COLO829 (cell line): ENCODE measurements at regions not wholly inside any gene's neighbourhood (a gene's known extent, or its start where the extent isn't known, plus 50 kb on each side); places are given as distances from the start of the nearest gene placed in this dataset.
"Not testable (repeated sequence)": the region's sequence is repeated elsewhere in the genome, so short reads cannot be mapped to it uniquely, and the experiment has no call there.

Source experiments
- DNase-seq: peaks from one replicate; pipeline ENCODE4 v3.0.0; 2012; ENCODE audit warnings: low spot score

DNA sequence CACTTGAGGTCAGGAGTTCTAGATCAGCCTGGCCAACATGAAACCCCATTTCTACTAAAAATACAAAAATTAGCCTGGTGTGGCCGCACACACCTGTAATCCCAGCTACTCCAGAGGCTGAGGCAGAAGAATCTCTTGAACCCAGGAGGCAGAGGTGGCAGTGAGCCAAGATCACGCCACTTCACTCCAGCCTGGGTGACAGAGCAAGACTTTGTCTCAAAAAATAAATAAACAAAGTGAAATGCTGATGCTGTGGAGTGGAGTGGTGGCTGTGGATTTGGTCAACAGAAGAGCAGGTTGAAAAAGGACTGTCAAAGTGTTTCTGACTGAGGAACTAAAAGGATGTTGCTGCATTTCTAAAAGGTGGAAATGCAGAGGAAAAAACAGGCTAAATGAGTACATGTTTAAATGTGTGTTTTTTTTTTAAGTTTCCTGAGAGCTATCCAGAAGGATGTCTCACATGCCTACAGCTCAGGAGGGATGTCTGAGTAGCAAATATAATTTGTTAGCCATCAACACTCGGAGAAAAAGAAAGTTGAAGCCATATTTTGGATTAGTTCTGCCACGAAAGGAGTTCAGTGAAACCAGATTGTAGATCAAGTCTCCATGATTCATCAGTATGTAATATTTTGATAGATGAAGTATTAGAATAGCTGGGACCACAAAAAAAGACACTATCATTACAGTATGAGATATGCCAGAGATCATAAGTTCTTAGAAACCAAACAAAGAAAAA lies 621.1 kb upstream of the ADGRB3 start:
- DNase-seq: no peak

DNA sequence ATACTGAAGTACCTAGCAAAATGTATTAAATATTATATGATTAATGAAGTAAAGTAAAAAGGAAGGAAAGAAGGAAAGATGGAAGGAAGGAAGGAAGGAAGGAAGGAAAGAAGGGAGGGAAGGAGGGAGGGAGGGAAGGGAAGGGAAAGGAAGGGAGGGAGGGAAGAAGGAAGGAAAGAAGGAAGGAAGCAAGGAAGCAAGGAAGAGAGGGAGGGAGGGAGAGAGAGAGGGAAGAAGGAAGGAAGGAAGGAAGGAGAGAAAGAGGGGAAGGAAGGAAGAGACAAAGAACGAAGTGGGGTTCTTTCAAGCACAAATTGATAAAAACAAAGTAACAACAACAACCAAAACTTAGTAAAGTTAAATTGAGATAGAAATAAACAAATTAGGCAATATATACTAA lies 622.3 kb upstream of the ADGRB3 start:
- no peak for DNase-seq

DNA sequence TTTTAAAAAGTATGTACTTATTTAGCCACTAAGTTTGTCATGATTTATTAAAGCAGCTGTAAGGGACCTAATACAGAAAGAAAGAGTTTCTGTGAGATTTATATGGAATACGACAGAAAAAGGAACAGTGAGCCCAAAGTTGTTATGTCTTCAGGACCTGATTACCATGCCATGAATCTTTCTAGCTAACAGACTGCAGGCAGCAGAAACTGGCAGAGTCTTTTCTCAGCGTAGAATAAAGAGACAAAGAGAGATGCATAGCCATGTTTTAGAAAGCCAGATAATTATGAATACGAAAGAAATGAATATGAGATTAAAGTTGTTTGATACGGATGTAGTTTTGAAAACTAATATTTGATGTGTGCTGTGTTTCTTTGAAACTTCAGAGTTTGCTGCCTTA lies 624.1 kb upstream of the ADGRB3 start:
- DNase-seq: no peak

DNA sequence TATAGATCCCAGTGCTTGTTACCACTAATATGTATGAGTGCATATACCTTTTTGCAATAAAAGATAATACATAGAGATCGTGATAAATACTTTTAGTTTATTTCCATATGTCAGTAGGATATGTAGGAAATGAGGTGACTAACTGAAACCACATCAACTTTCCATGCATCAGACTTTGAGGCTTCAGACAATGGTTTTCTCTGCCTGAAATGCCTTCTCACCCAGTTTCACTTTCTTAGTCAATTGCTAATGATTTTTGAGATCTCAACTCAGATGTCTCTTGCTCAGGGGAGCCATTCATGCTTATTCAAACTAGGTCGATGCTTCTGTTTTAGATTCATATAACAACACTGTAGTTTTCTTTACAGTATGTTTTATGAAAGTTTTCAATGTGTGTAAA lies 626.6 kb upstream of the ADGRB3 start:
- no peak for DNase-seq

DNA sequence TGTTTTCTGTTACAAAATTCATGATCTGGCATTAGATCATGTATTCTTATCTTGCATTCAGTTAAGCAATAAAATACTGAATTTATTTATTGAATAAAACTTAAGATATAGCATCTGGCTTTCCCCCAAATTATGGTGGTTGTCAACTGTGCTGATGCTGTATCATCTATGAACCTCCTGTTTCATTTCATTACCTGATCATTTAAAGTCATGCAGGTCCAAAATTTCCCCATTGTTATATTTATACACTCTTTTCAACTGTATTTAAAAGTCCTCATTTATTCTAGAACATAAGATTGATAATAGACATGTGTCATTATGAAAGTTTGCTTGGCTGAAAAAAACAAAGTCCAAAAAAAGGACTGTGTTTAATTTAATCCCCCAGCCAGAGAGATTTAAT lies 627.4 kb upstream of the ADGRB3 start:
- no peak for DNase-seq

DNA sequence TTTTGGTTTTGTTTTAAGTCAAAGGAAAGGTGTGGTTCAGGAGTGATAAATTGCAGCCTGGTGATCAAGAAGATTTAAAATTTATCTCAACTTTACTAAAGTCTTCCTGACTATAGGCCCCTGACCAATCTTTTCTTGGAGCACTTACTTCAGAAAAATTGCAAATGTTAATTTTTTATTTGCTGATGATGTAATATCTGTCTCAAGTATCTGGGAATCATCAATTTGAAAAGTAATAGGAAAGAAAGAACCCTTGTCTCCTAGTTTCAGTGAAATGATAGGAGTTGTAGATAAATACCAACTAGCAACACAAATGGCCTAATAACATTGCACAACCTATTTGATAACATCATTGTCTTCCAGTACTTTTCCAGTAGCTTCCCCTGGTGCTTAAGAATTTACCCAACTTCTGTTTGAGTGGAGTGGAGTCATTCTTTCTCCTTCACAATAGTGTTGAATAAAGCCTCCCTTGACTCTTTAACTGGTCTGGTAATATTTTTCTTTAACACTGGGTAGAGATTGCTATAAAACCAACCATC lies 648.3 kb upstream of the ADGRB3 start:
- no peak for DNase-seq

DNA sequence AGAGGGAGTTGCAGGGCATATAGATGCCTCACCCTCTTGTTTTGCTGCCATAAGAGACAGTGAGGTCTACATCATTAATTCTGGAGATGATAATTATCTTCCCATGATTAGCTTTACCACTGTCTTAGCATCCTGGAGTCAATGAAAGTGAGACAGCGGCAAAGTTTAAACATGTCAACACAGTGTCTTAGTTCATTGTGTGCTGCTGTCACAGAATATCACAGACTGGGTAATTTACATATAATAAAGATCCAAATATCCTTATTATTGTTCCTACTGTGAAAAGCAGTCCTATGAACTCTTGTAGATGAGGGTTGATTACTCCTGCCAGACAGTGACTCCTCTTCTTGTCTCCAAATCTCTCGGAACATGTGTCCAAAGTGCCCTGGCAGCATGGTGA lies 658.6 kb upstream of the ADGRB3 start:
- DNase-seq: no peak

DNA sequence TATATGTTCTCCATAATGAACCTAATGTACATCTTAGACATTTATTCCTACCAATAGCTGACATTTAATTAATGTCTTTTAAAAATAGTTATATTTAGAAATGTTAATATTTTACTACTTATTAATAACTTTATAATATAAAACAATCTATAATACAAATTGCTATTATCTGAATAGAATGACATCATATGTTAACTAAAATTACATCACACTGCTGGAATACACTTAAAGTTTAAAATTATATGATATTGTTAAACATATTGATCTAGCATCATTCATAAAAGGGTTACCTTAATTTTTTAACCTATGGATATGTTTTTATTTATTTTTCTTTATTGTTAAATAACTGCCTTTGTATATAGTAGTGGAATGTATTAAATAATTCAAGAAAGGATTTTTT lies 660.2 kb upstream of the ADGRB3 start:
- DNase-seq: no peak

DNA sequence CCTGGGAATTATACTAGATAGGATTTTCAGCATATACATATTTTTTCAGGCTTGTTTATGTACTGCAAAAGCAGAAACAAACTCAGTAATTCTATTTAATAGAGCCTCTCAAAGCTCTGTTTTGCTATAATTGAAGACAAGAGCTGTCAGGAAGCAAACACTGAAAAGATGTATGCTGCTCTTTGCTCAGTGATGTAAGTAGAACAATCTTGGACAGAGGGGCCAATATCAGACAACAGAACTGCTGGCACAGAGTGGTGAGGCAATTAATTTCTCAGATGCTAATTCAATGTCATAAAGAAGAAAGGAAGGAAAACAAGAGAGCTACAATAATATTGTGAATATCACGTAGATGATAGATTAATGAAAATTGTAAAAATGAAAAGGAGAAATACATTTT lies 663.3 kb upstream of the ADGRB3 start:
- no peak for DNase-seq

DNA sequence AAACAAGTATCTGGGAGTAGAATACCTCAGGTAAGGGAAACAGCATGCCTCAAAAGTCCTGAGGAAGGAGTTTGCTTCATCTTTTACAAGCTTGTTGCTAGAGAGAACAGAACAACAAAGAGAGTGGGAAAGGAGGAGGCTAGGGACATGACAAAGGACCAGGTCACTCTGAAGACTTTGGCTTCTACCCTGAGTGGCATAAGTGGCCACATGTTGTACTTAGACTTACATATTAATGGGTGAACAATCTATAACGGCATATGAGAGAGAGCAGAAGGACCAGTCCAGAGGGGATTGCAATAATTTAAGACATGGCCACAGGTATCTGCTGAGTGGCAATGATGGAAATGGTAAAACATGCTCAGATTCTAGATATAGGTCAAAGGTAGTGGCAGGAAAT lies 668.3 kb upstream of the ADGRB3 start:
- no peak for DNase-seq

DNA sequence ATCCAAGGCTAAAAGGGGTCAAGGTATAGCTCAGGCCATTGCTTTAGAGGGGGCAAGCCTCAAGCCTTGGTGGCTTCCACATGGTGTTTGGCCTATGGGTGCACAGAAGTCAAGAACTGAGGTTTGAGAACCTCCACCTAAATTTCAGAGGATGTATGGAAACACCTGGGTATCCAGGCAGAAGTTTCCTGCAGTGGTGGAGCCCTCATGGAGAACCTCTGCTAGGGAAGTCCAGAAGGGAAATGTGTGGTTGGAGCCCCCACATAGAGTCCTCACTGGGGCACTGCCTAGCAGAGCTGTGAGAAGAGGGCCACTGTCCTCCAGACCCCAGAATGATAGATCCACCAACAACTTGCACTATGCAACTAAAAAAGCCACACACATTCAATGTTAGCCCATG lies 678.7 kb upstream of the ADGRB3 start:
- DNase-seq: no peak

DNA sequence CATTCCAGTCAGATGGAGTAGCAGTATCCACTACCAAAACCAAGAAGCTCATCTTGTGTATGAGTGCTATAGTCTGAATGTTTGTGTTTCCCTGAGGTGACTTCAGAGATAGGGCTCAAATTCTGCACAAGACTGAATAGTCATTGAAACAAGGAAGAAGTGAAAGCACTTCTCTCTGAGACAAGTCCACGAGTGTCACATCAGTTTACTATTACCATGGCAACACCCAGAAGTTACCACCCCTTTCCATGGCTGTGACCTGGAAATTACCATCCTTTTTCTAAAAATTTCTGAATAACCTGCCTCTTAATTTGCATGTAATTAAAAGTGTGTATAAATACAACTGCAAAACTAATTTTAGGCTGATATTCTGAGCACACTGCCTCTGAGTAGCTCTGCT lies 682.1 kb upstream of the ADGRB3 start:
- DNase-seq: no peak

DNA sequence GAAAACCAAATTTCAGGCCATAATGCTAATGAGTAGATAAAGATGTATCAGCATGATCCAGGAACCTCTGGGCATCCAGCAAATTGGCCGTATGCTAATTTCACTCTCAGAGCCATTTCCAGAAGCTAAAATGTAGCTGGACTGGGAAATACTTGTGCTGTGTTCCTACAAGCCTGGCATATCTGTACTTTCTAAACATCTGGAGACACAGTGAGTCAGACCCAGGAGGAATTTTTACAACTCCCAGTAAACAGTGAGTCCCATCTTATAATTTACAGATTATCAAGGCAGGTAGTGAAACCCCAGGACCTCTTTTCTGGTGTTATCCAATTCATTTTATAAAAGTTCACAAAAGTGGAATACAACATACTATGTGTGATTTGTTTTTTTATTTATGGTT lies 683.0 kb upstream of the ADGRB3 start:
- no peak for DNase-seq

DNA sequence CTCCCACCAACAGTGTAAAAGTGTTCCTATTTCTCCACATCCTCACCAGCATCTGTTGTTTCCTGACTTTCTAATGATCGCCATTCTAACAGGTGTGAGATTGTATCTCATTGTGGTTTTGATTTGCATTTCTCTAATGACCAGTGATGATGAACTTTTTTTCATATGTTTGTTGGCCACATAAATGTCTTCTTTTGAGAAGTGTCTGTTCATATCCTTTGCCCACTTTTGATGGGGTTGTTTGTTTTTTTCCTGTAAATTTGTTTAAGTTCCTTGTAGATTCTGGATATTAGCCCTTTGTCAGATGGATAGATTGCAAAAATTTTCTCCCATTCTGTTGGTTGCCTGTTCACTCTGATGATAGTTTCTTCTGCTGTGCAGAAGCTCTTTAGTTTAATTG lies 687.3 kb upstream of the ADGRB3 start:
- DNase-seq: not testable (repeated sequence)

DNA sequence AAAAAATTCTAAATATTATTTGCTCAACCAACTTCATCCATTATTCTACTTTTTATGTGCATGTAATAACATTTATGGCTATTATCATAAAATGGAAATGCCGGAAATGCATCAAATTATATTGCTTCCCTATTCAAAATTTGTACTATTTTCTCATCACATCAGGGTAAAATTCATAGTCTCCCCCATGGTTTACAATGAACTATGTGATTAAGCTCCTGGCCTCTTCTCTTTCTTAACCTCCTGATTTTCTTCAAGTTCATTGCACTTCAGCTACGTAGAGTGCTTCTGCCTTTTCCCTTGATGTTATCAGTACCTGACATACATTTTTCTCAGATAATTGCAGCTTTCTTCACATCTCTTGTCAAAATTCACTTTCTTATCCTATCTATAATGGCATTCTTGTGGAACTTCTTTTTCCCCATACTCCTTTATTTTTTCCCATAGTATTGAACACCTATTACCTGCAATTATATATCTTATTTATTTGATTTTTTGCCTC lies 699.1 kb upstream of the ADGRB3 start:
- DNase-seq: no peak

DNA sequence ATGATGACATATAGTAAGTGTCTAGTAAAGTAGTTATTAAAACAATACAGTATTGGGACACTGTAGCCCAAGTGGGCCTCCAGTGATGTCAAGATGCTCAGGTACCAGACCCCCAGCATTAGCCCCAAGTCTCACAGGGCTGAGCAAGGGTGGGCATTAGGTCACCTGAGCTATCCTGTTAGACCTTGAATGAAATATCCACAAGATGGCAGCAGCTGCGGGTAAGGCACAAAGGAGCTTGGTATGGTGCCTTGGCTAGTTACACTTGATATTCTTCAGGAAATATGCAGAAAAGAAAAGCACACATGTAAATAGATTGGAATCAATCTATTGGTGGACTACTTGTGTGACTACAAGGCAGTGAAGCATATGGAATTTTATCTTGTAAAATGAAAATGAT lies 701.8 kb upstream of the ADGRB3 start:
- DNase-seq: no peak

DNA sequence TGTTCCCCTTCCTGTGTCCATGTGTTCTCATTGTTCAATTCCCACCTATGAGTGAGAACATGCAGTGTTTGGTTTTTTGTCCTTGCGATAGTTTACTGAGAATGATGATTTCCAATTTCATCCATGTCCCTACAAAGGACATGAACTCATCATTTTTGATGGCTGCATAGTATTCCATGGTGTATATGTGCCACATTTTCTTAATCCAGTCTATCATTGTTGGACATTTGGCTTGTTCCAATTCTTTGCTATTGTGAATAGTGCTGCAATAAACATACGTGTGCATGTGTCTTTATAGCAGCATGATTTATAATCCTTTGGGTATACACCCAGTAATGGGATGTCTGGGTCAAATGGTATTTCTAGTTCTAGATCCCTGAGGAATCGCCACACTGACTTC lies 712.5 kb upstream of the ADGRB3 start:
- DNase-seq: not testable (repeated sequence)

DNA sequence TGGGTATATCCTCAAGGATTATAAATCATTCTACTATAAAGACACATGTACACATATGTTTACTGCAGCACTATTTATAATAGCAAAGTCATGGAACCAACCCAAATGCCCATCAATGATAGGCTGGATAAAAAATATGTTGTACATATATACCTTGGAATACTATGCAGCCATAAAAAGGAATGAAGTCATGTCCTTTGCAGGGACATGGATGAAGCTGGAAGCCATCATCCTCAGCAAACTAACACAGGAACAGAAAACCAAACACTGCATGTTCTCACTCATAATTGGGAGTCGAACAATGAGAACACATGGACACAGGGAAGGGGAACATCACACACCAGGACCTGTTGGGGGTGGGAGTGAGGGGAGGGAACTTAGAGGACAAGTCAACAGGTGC lies 715.0 kb upstream of the ADGRB3 start:
- not testable (repeated sequence) for DNase-seq

DNA sequence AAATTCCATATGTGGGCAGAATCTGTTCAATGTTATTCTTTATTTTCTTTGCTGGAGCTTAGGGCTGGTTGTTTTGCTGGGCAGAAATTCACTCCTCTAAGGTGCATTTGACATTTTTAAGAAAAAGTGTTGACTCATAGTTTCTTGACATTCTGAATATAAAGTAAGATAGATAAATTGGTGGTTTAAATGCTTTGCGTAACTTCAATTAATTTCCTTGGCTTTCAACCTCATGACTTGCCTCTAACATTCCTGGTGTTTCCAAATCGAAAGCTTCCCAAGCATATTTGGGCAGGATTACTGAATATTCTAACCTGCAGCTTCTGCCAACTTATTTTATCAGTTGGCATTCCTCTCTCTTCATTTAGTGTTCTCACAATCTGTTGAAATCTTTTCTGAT lies 718.7 kb upstream of the ADGRB3 start:
- no peak for DNase-seq

DNA sequence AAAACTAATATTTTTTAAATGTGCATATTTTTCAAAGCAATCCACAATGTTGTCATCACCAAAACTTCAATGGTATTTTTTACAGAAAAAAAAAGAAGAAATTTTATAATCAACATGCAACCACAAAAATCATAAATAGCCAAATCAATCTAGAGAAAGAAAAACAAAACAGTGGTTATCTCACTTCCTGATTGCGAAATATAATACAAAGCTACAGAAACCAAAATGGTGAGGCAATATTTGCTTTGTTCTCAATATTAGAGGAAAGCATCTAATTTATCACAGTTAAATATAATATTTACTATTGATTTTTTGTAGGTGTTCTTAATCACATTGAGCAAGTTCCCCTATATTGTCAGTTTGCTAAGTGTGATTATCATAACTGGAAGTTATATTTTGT lies 720.7 kb upstream of the ADGRB3 start:
- no peak for DNase-seq

DNA sequence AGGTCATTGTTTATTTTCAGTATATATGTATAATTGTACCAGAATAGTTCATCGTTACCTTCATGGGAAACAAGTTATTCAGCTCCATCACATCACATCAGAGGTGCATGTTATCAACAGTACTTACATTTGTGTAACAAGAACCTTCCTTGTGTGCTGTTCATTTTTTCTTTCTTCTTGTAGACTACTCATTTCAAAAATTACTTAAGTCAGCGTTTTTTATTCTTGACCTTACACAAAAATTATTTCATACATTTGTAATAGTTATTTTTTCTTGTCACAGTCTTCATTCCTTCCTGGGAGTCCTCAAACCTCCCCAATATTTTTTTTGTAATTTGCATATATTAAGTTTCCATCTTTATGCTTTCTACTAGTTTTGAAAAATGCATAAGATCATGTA lies 725.7 kb upstream of the ADGRB3 start:
- DNase-seq: no peak

DNA sequence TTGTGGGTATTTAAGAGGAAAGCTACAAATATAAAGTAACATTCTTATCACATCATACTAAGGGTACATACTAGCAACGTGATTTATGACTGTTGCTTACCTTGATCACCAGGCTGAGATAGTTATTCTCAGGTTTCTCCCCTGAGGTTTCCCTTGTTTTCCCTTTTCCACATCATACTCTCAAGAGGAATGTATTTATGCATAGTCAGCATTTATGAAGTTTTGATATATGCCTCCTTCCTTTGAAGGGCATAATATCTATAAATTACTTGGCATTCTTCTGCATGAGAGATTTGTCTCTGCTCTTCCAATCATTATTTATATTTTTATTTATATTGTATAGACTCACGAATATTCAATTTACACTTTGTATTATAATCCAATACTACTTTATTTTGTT lies 726.7 kb upstream of the ADGRB3 start:
- no peak for DNase-seq

DNA sequence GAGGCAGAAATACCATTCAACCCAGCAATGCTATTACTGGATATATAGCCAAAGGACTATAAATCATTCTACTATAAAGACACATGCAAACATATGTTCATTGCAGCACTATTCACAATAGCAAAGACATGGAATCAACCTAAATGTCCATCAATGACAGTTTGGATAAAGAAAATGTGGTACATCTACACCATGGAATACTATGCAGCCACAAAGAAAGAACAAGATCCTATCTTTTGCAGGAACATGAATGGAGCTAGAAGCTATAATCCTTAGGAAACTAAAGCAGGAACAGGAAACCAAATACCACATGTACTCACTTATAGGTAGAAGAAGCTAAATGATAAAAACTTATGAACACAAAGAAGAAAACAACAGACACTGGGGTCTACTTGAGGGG lies 730.3 kb upstream of the ADGRB3 start:
- not testable (repeated sequence) for DNase-seq

DNA sequence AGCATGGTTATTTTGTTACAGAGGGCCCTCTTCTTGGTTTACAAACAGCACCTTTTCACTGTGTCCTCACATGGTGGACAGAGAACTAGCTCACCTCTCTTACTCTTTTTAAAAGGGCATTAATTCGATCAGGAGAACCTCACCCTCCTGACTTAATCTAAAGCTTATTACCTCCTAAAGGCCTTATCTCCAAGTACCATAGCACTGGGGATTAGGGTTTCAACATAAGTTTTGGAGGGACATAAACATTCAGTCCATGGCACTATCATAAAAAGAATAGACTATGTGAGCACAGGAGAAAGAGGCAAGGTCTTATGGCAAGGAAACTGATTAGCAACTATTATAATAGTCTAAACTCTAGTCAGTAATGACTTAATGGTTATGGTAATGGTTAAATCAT lies 736.2 kb upstream of the ADGRB3 start:
- no peak for DNase-seq
